Cardiac muscle cell (in vitro differentiated cells and primary cell): ENCODE measurements at regions not wholly inside any gene's neighbourhood (a gene's known extent, or its start where the extent isn't known, plus 50 kb on each side); places are given as distances from the start of the nearest gene placed in this dataset.

Experiments
- DNase-seq, 2 donors: peaks; one replicate each; pipeline versions ENCODE4 v3.0.0 to v3.0.0-alpha.2; 2010 to 2017; ENCODE audit warnings: low read depth in 1 of 2, low spot score in 1 of 2
- H3K27ac ChIP-seq: fragments of 200-600 bp; sonication (generic); 2 replicates; pipeline ENCODE4 v1.5.1; 2016
- H3K27me3 ChIP-seq: fragments of 200-600 bp; sonication (generic); 2 replicates; pipeline ENCODE4 v1.6.0; 2016; ENCODE audit warnings: control low read depth
- H3K36me3 ChIP-seq: fragments of 200-600 bp; sonication (generic); 2 replicates; pipeline ENCODE4 v1.5.1; 2016; ENCODE audit warnings: control low read depth
- H3K4me1 ChIP-seq: fragments of 200-600 bp; sonication (generic); 2 replicates; pipeline ENCODE4 v1.8.1; 2017; ENCODE audit warnings: low read depth, mild to moderate bottlenecking, mixed run types
- H3K4me3 ChIP-seq: fragments of 200-600 bp; sonication (generic); 2 replicates; pipeline ENCODE4 v1.5.1; 2016; ENCODE audit warnings: mild to moderate bottlenecking
- H3K9me3 ChIP-seq: fragments of 200-600 bp; sonication (generic); 2 replicates; pipeline ENCODE4 v1.5.1; 2017; ENCODE audit warnings: low read depth, mild to moderate bottlenecking, control low read depth
- TF ChIP-seq, protein P1 (sequence below): IDR thresholded peaks from 2 replicates; pipeline ENCODE4 v1.5.1; 2012; ENCODE audit warnings: low read depth, mild to moderate bottlenecking, low read length

DNA sequence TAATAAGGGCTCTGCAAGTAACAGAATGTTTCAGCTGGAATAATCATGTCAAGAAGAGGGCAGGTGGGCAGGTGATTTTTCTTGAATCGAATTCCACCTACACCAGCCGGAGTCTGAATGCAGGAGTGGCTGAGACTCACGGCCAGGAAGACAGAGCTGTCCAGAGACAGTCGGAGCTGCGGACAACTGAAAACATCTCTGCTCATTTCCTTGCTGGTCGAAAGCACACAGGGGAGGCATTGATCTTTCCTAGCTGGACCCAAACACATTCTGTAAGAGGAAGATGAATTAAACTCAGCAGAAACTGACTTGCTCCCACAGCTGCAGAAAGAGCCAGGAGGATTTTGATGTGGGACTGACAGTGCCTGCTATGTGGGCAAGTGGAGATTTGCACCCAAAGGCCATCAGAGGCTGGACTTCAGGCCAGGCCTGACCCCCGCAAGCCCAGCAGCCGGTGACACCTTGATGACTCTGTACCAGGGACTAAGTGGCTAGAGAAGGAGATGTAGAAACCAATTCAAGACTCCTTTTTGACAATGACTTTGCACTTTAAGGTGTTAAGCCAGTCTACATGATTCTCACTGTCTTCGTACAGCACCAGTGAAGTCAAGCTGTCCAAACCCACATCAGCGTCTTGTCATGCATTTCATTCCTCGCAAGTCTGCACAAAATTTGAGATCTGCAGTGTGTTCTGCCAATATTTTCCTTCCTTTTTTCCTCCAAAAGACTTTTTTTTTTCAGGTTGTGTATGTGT lies 169.4 kb downstream of the TEX36 start:
- H3K27ac ChIP-seq: no peak overlapping the region
- H3K36me3 ChIP-seq: no peaks in the 10 kb centered on the region
- no peaks in the 10 kb centered on the region for H3K27me3 ChIP-seq
- no peaks in the 10 kb centered on the region for H3K4me1 ChIP-seq
- no peak for DNase-seq
- H3K4me3 ChIP-seq: no peak overlapping the region
- H3K9me3 ChIP-seq: no peaks in the 10 kb centered on the region
- TF ChIP-seq, protein P1, sequence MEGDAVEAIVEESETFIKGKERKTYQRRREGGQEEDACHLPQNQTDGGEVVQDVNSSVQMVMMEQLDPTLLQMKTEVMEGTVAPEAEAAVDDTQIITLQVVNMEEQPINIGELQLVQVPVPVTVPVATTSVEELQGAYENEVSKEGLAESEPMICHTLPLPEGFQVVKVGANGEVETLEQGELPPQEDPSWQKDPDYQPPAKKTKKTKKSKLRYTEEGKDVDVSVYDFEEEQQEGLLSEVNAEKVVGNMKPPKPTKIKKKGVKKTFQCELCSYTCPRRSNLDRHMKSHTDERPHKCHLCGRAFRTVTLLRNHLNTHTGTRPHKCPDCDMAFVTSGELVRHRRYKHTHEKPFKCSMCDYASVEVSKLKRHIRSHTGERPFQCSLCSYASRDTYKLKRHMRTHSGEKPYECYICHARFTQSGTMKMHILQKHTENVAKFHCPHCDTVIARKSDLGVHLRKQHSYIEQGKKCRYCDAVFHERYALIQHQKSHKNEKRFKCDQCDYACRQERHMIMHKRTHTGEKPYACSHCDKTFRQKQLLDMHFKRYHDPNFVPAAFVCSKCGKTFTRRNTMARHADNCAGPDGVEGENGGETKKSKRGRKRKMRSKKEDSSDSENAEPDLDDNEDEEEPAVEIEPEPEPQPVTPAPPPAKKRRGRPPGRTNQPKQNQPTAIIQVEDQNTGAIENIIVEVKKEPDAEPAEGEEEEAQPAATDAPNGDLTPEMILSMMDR: no peak

DNA sequence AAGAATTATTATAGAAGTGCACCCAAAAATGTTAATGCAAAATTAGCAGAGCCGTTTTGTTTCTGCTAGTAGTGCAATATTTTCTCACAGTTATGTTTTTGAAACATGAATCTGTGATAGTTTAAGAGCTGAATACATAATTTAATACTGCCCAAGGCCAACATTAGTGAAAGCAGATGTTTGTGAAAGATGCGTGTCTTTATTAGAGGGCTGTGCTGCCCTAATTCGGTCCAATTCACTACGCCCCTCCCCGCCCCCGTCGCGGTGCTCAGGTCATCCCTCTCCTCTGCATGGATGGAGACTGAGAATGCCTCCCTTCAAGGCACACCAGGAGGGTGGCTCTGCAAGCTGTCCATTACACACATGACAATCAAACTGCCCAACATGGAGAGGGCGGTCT lies 172.0 kb downstream of the TEX36 start:
- TF ChIP-seq, protein P1: no peak
- no peak for DNase-seq
- H3K4me3 ChIP-seq: no peak overlapping the region
- no peaks in the 10 kb centered on the region for H3K9me3 ChIP-seq
- no peaks in the 10 kb centered on the region for H3K4me1 ChIP-seq
- H3K27ac ChIP-seq: no peak overlapping the region
- no peaks in the 10 kb centered on the region for H3K27me3 ChIP-seq
- no peaks in the 10 kb centered on the region for H3K36me3 ChIP-seq

DNA sequence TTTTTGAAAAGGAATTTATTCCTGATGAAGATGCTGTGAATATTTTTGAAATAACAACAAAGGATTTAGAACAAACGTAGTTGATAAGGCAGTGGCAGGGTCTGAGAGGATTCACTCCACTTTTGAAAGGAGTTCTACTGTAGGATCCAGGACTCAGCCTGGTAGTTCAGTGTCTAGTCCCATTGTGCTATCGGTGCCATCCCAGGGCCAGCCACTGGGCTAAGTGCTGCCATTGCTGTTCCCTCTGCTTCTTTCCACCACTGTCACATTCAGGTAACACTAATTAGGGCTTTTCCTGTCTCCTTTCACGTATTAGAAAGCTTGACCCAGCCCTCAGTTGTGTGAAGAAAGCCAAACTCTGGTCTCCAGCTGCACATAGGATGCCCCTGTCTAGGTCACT lies 177.3 kb downstream of the TEX36 start:
- Histone ChIP-seq H3K4me1 (no peaks in the 10 kb centered on the region), H3K36me3 (no peaks in the 10 kb centered on the region), H3K27me3 (no peaks in the 10 kb centered on the region), H3K4me3 (no peak overlapping the region), H3K27ac (no peak overlapping the region), H3K9me3 (no peaks in the 10 kb centered on the region)
- TF ChIP-seq, protein P1: no peak
- DNase-seq: no peak

DNA sequence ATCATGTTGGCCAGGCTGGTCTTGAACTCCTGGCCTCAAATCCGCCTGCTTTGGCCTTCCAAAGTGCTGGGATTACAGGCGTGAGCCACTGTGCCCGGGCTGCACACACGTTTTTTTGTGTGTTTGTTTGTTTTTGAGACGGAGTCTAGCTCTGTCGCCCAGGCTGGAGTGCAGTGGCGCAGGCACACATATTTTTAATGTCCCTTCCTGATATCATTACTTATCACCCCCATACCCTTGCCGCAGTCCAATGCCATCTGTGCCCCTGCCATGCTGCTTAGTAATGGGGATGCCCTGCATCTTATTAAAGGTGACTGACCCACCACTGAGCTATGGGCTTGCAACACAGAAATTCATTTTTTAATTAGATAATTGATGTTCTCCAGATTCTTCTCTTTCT lies 180.7 kb downstream of the TEX36 start:
- Histone ChIP-seq H3K9me3 (no peaks in the 10 kb centered on the region), H3K4me3 (no peak overlapping the region), H3K36me3 (no peaks in the 10 kb centered on the region), H3K27me3 (no peaks in the 10 kb centered on the region), H3K27ac (no peak overlapping the region), H3K4me1 (no peaks in the 10 kb centered on the region)
- no peak for DNase-seq
- TF ChIP-seq, protein P1: no peak

DNA sequence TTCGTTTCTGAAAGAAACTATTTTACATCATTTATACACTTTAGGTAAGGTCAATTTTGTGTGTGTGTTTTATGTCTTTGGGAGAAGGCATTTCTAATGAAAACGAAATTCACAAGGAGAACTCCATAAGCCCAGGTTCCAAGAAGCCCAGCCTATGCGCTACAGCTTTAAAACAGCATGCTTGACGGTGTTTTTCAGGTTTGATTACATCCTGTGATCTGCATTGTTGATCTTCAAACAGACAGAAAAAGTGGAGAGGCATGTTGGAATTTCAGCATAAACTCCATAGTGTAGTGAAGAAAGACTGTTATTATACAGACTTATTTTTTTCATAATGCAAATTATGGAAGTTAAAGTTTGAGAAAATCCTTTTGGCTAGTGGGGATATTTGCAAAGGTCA lies 187.6 kb downstream of the TEX36 start:
- no peak overlapping the region for H3K4me3 ChIP-seq
- H3K36me3 ChIP-seq: no peaks in the 10 kb centered on the region
- H3K4me1 ChIP-seq: no peaks in the 10 kb centered on the region
- TF ChIP-seq, protein P1: no peak
- H3K27me3 ChIP-seq: no peaks in the 10 kb centered on the region
- H3K27ac ChIP-seq: no peak overlapping the region
- no peaks in the 10 kb centered on the region for H3K9me3 ChIP-seq
- no peak for DNase-seq
